Mucosa of rectum (tissue), 2 donors: ENCODE measurements at regions not wholly inside any gene's neighbourhood (a gene's known extent, or its start where the extent isn't known, plus 50 kb on each side); places are given as distances from the start of the nearest gene placed in this dataset.
"Not testable (repeated sequence)": the region's sequence is repeated elsewhere in the genome, so short reads cannot be mapped to it uniquely, and the experiment has no call there.

Experiments
- H3K27ac ChIP-seq, 2 donors: one replicate each; pipeline ENCODE4 v1.7.0; 2013; ENCODE audit warnings: inconsistent platforms in 2 of 2, low read depth in 2 of 2, low read length in 2 of 2
- H3K27me3 ChIP-seq, 2 donors: one replicate each; pipeline ENCODE4 v1.7.0; 2013; ENCODE audit warnings: low read length in 2 of 2; ENCODE audit not compliant: control insufficient read depth in 2 of 2, insufficient read depth in 2 of 2
- H3K36me3 ChIP-seq, 2 donors: one replicate each; pipeline ENCODE4 v1.7.0; 2013; ENCODE audit warnings: low read length in 2 of 2; ENCODE audit not compliant: control insufficient read depth in 2 of 2, insufficient read depth in 2 of 2
- H3K4me1 ChIP-seq, 2 donors: one replicate each; pipeline ENCODE4 v1.7.0; 2013; ENCODE audit warnings: low read length in 2 of 2, mild to moderate bottlenecking in 1 of 2; ENCODE audit not compliant: control insufficient read depth in 2 of 2, insufficient read depth in 2 of 2
- H3K4me3 ChIP-seq, 2 donors: one replicate each; pipeline ENCODE4 v1.7.0; 2013; ENCODE audit warnings: low read length in 2 of 2
- H3K9ac ChIP-seq, 2 donors: one replicate each; pipeline ENCODE4 v1.7.0; 2013; ENCODE audit warnings: low read length in 2 of 2, low read depth in 1 of 2, mild to moderate bottlenecking in 1 of 2
- H3K9me3 ChIP-seq, 2 donors: one replicate each; pipeline ENCODE4 v1.7.0; 2013; ENCODE audit warnings: low read length in 2 of 2; ENCODE audit not compliant: control insufficient read depth in 2 of 2
- donor health status: healthy.
- donor health status: Normal muscosa, but diverticular disease.

DNA sequence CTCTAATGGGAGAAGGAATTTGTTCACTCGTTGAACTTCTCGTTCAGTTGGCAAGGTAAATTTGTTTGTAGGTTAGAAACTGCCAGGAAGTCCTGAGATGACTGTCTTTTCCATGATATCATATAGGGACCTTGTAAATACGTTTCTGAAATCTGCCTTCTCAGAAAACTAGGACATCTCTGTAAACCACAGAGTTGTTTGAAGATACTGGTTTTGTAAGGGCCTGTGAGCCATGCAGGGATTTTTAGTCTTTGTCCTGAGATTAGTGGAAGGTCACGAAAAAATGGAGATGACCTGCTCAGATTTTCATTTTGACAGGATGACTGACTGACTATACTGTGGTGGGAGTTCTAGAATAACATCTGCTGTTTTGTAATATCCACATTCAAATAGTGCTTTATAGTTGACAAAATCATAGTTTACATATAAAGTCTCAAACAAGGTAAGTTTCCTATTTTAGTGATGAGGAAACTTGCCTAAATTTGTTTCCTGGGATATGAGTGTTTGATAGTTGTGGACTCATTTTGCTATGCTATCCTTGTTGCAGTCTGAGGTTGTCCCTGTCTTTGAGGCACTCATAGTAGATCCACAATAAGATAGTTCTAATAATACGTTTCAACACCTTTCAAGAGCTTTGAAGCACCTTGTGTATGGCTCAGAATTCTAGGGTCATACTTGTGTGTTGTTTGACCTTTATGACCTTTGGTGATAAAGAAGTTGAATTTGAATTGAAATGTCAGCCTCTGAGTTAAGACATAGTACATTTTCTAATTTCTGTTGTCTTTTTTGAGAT, 107.3 kb upstream of the PLGLB1 start:
- not testable (repeated sequence) for H3K4me3 ChIP-seq, H3K27ac ChIP-seq, H3K4me1 ChIP-seq, H3K36me3 ChIP-seq, H3K9ac ChIP-seq, H3K9me3 ChIP-seq, H3K27me3 ChIP-seq

DNA sequence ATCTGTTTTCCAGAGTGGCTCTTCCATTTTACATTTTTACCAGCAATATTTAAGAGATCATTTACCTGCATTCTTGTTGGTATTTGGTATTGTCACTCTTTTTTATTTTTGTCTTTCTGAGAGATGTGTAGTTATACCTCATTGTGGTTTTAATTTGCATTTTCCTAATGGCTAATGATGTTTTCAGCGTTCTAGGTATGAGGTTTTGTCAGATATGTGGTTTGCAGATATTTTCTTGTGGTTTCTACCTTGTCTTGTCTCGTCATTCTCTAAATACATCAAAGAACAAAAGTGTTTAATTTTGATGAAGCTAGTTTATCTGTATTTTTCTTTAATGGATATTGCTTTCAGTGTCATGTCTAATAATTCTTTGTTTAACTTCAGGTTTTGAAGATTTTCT, 110.9 kb upstream of the PLGLB1 start:
- H3K9me3 ChIP-seq, H3K9ac ChIP-seq, H3K4me3 ChIP-seq, H3K27me3 ChIP-seq, H3K27ac ChIP-seq, H3K36me3 ChIP-seq, H3K4me1 ChIP-seq: not testable (repeated sequence)

DNA sequence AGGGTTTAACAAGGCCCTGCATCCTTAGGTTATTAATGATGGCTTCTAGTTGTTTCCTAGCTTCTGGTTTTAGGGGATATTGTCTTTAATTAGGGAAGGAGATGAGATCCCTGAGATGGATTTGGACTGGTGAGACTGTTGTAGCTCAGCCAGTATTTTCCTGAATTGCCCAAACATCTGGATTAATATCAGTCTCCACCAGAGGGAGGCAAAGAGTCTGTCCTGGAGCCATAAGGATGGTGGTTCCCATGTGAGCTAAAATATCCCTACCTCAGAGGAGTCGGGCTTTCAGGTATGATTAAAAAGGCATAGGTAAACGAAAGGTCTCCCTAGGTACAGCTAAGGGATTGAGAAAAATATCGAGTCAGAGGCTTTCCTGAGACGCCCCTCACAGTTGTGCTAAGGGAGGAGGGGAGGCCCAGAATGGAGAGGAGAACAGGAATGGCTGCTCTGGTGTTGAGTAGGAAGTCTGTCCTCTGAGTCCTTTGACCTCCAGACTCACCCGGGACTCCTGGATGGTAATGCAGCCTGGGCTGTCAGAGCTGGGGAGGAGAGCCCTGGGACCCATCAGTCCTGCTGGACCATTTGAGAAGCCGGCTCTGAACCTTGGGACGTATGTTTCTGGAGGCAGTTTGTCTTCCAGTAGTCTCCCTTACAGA, 130.3 kb upstream of the PLGLB1 start:
- H3K27me3 ChIP-seq, H3K9ac ChIP-seq, H3K36me3 ChIP-seq, H3K4me1 ChIP-seq, H3K4me3 ChIP-seq, H3K9me3 ChIP-seq, H3K27ac ChIP-seq: not testable (repeated sequence)

DNA sequence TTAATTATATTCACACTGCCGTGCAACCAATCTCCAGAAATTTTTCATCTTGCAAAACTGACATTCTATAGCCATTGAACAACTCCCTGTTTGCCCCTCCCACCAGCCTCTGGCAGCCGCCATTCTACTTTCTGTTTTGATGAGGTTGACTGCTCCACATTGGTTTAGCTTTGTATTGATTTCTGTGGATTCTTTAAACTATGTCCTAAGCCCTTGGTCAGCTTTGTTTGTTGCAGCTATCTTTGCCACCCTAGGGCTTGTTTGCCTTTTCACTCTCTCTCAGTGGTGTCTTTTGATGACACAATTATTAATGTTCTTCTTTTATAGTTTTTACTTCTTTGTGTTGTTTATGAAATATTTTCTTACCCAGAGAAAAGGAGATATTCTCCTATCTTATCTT, 152.8 kb upstream of the PLGLB1 start:
- H3K36me3 ChIP-seq, H3K9me3 ChIP-seq, H3K9ac ChIP-seq, H3K27me3 ChIP-seq, H3K4me3 ChIP-seq, H3K27ac ChIP-seq, H3K4me1 ChIP-seq: not testable (repeated sequence)

DNA sequence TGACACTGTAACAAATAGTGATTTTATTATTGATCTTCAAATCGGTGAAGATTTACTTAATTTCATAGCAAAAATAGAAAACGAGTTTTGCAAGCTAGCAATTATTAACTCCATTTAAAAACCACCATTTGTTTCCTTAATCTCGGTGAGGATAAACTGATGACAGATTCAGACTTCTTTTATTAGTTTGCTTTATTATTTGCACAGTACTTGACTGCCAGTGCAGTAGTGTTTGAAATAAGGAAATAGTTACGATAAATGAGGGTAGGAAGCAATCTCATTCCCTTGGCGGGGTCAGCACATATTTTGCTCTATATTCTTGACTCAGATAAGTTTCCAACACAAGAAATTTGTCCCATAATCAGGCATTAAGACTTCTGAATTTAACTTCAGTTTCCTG, 161.7 kb upstream of the PLGLB1 start:
- not testable (repeated sequence) for H3K9ac ChIP-seq, H3K4me3 ChIP-seq, H3K9me3 ChIP-seq, H3K27ac ChIP-seq, H3K27me3 ChIP-seq, H3K36me3 ChIP-seq, H3K4me1 ChIP-seq

DNA sequence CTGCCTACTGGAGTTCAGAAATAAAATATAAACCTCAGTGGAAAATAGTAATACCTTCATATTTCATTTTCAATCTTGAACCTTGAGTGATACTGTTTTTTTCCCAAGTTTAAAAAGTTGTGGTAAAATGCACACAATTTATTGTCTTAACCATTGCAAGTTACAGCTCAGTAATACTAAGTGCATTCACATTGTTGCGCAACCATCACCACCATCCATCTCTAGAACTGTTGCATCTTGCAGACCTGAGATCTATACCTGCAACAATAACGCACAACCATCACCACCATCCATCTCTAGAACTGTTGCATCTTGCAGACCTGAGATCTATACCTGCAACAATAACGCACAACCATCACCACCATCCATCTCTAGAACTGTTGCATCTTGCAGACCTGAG, 162.6 kb upstream of the PLGLB1 start:
- H3K4me3 ChIP-seq, H3K36me3 ChIP-seq, H3K9ac ChIP-seq, H3K4me1 ChIP-seq, H3K27me3 ChIP-seq, H3K27ac ChIP-seq, H3K9me3 ChIP-seq: not testable (repeated sequence)

DNA sequence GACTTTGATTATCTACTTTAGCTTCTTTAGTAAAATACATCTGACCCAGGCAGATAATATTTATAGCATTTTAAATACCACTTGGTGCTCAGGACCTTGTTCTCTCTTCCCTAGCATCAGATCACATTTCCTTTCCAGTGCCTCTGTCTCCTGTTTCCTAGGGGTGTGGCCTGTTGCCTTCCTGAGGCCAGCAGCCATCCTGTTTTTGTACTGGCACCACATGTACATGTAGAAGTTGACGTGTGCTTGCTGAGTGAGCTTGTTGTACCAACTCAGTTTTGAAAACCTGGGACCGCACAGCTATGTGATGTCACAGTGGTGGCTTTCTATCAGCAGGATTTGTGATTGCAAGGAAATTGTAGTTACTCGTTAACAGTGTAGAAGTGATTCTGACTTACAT, 167.6 kb upstream of the PLGLB1 start:
- H3K4me1 ChIP-seq, H3K9me3 ChIP-seq, H3K27ac ChIP-seq, H3K4me3 ChIP-seq, H3K27me3 ChIP-seq, H3K36me3 ChIP-seq, H3K9ac ChIP-seq: not testable (repeated sequence)

DNA sequence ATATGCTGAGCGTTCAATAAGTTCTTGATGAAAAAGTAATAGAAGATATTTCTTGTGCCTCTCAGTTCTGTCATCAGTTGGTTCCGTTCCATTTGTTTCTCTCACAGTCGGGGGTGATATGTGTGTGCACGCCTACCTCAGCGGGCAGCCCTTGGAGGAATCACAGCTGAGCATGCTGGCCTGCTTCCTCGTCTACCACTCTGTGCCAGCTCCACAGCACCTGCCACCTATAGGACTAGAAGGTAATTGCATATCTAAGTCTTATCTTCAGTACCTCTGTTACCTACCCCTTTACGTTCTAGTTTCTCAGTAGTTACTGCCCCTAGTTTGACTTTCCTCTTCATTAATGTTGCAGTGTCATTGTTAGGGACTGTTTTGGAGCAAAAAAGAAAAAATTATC, 171.7 kb upstream of the PLGLB1 start:
- not testable (repeated sequence) for H3K4me3 ChIP-seq, H3K9me3 ChIP-seq, H3K4me1 ChIP-seq, H3K27me3 ChIP-seq, H3K27ac ChIP-seq, H3K9ac ChIP-seq, H3K36me3 ChIP-seq

DNA sequence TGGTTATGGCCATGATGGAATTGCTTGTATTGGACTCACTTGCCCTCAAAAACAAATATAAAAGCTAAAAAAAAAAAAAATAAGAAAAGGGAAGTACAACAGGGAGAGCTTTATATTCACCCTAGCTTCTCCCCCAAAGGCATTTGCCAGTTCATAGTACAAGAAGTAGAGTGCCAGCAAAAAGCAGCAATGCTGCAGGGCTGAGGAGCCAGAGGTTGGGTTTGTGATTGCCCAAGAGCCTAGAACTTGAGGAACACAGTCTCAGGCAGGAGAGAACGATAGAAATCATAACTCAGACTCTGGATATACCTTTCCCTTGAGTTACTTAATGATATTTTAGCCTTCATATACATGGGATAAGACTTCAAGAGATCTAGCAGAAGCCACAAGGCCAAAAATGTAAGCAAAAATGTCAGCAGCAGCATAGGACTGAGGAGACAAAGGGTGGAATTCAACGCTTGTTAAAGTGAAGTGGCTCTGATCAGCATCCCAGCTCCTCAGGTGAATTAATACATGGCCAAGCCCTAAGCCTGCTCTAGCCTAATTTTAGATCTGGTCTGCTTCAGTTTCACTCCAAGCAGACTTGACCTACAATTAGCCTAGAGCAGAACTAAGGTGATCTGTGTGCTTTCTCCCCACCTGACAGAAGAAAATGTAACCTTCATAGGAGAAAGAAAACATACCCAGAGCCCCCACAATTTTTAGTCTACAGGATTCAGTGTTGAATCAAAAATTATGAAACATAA, 172.8 kb upstream of the PLGLB1 start:
- not testable (repeated sequence) for H3K4me1 ChIP-seq, H3K9me3 ChIP-seq, H3K4me3 ChIP-seq, H3K36me3 ChIP-seq, H3K9ac ChIP-seq, H3K27me3 ChIP-seq, H3K27ac ChIP-seq

DNA sequence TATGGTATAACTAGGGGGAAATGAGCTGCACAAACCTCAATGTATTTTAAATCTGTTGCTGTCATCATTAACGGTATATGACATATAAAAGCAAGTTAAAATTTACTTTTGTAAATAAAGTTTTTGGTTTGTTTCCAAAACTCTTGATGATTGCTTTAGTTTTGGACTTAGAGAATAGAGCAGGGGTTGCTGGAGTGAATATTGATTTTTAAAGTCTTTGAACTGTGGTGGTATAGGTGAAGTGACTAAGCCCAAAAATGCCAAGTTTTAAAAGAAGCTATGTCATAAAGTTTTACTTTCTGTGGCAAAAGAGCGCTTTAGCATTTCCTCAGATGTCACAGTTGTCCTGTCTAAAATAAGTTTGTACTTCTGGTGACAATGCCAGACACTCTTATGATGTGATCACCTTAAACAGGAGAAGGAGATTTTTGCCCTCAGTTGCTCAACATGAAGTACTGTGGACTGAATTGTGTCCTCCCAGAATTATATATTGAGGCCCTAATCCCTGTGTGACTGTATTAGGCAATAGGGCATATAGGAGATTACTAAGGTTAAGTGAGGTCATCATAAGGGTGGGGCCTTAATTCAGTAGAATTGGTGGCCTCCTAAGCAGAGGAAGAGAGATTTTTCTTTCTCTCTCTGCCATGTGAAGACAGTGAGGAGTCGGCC, 175.2 kb upstream of the PLGLB1 start:
- H3K4me3 ChIP-seq, H3K9ac ChIP-seq: not testable (repeated sequence)

More for the DNA sequence above, 175.2 kb upstream of the PLGLB1 start:
- not testable (repeated sequence) for H3K9me3 ChIP-seq, H3K36me3 ChIP-seq, H3K4me1 ChIP-seq, H3K27ac ChIP-seq, H3K27me3 ChIP-seq
